ENCODE measurements at regions not wholly inside any gene's neighbourhood (a gene's known extent, or its start where the extent isn't known, plus 50 kb on each side); places are given as distances from the start of the nearest gene placed in this dataset.

- Mint-ChIP-seq H3K27me3 (ENCODE audit: unreplicated experiment) (peaks cover 1% of the 10 kb centered on the region), H3K4me3 (ENCODE audit: unreplicated experiment) (no peak overlapping the region), H3K4me1 (ENCODE audit: low read depth, unreplicated experiment) (peaks cover 5% of the 10 kb centered on the region), H3K36me3 (ENCODE audit: unreplicated experiment) (no peaks in the 10 kb centered on the region), H3K9me3 (ENCODE audit: unreplicated experiment) (no peaks in the 10 kb centered on the region), H3K27ac (ENCODE audit: unreplicated experiment) (no peak overlapping the region)
- no peak for DNase-seq
- no peak for TF ChIP-seq CTCF (IDR thresholded peaks at IDR 0.05; ENCODE audit: partially characterized antibody, unreplicated experiment)
Measured at GRCh38 chr15:93185796-93186195, 96.8 kb upstream of the RGMA start.

- no peak for TF ChIP-seq CTCF (IDR thresholded peaks at IDR 0.05; ENCODE audit: partially characterized antibody, unreplicated experiment)
- Mint-ChIP-seq H3K9me3 (ENCODE audit: unreplicated experiment) (peaks cover 2% of the 10 kb centered on the region), H3K27me3 (ENCODE audit: unreplicated experiment) (peaks cover 3% of the 10 kb centered on the region), H3K4me3 (ENCODE audit: unreplicated experiment) (no peak overlapping the region), H3K36me3 (ENCODE audit: unreplicated experiment) (no peaks in the 10 kb centered on the region), H3K4me1 (ENCODE audit: low read depth, unreplicated experiment) (peaks cover 6% of the 10 kb centered on the region), H3K27ac (ENCODE audit: unreplicated experiment) (no peak overlapping the region)
- DNase-seq, result no peak
Measured at GRCh38 chr15:93182703-93183205, 93.7 kb upstream of the RGMA start.

GRCh38 chr15:93180656-93181055 lies 91.6 kb upstream of the RGMA start:
- Mint-ChIP-seq H3K27me3 (ENCODE audit: unreplicated experiment) (peaks cover 3% of the 10 kb centered on the region), H3K36me3 (ENCODE audit: unreplicated experiment) (no peaks in the 10 kb centered on the region), H3K27ac (ENCODE audit: unreplicated experiment) (no peak overlapping the region), H3K4me3 (ENCODE audit: unreplicated experiment) (no peak overlapping the region), H3K4me1 (ENCODE audit: low read depth, unreplicated experiment) (peaks cover 6% of the 10 kb centered on the region), H3K9me3 (ENCODE audit: unreplicated experiment) (peaks cover 2% of the 10 kb centered on the region)
- no peak for TF ChIP-seq CTCF (IDR thresholded peaks at IDR 0.05; ENCODE audit: partially characterized antibody, unreplicated experiment)
- DNase-seq, result no peak

- Mint-ChIP-seq H3K27ac (ENCODE audit: unreplicated experiment) (no peak overlapping the region), H3K9me3 (ENCODE audit: unreplicated experiment) (peaks cover 3% of the 10 kb centered on the region), H3K4me3 (ENCODE audit: unreplicated experiment) (no peak overlapping the region), H3K27me3 (ENCODE audit: unreplicated experiment) (peaks cover 3% of the 10 kb centered on the region), H3K36me3 (ENCODE audit: unreplicated experiment) (no peaks in the 10 kb centered on the region), H3K4me1 (ENCODE audit: low read depth, unreplicated experiment) (peaks cover 6% of the 10 kb centered on the region)
- DNase-seq, result no peak
- no peak for TF ChIP-seq CTCF (IDR thresholded peaks at IDR 0.05; ENCODE audit: partially characterized antibody, unreplicated experiment)
Measured at GRCh38 chr15:93180128-93180527, 91.1 kb upstream of the RGMA start.

GRCh38 chr15:93179700-93180102 lies 90.7 kb upstream of the RGMA start:
- H3K36me3 Mint-ChIP-seq (ENCODE audit: unreplicated experiment), result no peaks in the 10 kb centered on the region
- H3K9me3 Mint-ChIP-seq (ENCODE audit: unreplicated experiment), result peaks cover 8% of the 10 kb centered on the region
- H3K27ac Mint-ChIP-seq (ENCODE audit: unreplicated experiment), result no peak overlapping the region
- peaks cover 3% of the 10 kb centered on the region for H3K27me3 Mint-ChIP-seq (ENCODE audit: unreplicated experiment)
- no peak for TF ChIP-seq CTCF (IDR thresholded peaks at IDR 0.05; ENCODE audit: partially characterized antibody, unreplicated experiment)
- peaks cover 9% of the 10 kb centered on the region for H3K4me1 Mint-ChIP-seq (ENCODE audit: low read depth, unreplicated experiment)
- no peak for DNase-seq
- peak overlapping the region; percentile 38 for H3K4me3 Mint-ChIP-seq (ENCODE audit: unreplicated experiment)
